HT1080 (cell line): ENCODE measurements at regions not wholly inside any gene's neighbourhood (a gene's known extent, or its start where the extent isn't known, plus 50 kb on each side); places are given as distances from the start of the nearest gene placed in this dataset.

Source experiments
- DNase-seq: peaks from one replicate; pipeline ENCODE4 v3.0.0-alpha.2; 2015; ENCODE audit warnings: low read depth

DNA sequence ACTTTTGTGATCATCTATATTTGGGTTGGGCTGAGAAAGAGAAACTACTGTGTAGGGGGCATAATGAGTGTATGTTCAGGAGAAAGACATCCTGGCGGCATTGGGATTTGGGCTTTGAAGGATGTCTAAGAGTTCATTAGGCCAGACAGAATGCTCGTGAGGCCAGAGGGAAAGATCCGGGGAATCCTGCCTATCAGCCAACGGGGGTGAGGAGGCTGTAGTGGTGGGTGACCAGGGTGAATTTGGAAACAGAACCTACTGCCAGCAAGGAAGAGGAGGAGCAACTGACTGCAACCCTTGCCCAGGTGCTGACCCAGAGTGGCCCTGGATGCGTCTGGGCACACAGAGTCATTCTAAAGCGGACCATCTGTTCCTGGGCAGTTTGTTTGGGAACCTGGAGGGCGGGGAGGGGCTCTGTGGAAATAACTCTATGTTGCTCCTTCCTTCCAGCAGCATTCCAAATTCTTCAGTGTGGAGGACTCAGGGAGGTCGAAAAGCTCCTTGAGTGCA, 56.9 kb upstream of the ECE1 start:
- no peak for DNase-seq

- no peak for DNase-seq
Observed at GRCh38 chr1:21346365-21347071, 56.3 kb upstream of the ECE1 start.

GRCh38 chr1:21344750-21345443, 54.6 kb upstream of the ECE1 start:
- no peak for DNase-seq

DNA sequence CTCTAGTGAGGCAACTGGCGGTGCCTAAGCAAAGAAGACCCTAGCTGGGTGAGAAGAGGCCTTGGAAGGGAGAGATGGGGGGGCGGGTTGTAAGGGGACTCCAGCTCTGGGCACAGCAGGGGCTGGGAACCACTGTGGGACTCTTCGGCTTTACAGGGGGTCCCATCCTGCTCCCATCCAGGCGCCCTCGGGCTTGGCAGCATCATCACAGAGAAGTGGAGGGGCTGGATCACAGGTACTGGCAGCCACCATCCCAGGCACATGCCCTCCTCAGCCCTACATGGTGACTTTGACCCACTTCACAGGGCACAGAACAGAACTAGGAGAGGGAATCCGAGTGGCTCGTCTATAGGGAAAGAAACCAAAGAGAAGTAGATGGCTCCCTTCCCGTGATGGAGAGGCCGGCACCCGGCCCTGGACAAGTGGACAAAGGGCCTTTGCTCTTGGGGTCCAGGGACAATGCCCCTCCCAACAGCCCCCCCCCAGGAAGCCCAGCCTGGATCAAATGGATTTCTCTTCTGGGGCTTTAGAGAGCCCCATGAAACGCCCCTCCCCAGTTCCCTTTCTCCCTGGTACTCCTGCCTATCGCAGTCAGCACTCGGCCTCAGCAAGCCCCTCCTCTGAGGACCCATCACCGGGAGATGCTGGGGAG, 54.0 kb upstream of the ECE1 start:
- no peak for DNase-seq

DNA sequence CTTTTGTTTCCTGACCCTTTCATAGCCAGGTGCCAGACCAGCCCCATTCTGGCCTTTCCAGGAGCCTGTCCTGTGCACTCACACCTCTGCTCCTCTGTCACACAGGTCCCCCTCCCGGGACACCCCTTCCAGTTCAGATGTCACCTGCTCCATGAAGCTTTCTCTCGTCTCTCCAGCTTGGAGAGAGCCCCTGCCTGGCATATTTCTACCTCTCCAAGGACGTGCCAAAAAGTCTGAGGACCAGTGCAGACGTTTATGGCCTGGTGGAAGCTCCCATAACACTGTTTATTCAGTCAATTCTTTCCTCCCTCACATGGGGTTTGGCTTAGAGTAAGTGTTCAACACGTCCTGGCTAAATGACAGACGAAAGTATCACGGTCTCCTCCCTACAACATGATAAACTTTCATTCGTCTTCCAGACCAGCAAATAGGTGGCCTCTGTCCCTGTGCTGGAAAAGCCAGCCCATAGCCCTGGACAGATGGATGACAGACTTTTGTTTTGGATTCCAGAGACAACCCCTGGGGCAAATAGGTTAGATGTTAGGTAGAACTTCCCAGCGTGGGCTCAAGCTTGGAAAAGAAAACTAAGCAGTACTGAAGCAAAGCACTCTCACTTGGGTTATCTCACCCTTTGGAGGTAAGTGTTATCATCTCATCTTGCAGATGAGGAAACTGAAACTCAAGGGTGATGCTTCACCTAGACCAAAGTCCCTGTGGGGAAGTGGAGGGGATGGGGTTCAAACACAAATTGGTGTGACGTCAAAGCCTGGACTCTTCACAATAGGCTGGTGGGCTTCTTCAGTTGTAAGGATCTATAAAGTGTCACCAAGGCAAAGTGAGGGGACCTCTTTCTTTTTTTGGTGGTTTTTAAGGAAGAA, 52.9 kb upstream of the ECE1 start:
- no peak for DNase-seq

- no peak for DNase-seq
Observed at GRCh38 chr1:21341517-21342078, 51.3 kb upstream of the ECE1 start.

DNA sequence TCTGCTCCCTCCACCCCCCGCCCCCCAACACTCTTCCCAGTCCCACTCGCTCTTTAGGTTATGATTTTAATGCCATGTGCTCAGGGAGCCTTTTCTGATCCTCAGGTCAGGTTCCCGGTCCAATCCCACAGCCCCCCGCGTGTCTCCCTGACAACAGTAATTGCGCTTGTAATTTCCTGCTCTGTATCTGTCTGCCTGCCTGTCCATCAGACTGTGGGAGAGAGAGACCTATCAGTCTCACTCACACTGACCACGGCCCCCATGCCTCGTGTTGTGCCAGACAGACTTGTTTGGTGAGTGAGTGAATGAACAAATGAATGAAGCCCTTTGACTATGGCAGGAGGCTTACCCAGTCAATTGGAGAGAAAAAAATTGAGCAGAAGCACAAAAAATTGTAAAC, 50.8 kb upstream of the ECE1 start:
- DNase-seq = no peak

DNA sequence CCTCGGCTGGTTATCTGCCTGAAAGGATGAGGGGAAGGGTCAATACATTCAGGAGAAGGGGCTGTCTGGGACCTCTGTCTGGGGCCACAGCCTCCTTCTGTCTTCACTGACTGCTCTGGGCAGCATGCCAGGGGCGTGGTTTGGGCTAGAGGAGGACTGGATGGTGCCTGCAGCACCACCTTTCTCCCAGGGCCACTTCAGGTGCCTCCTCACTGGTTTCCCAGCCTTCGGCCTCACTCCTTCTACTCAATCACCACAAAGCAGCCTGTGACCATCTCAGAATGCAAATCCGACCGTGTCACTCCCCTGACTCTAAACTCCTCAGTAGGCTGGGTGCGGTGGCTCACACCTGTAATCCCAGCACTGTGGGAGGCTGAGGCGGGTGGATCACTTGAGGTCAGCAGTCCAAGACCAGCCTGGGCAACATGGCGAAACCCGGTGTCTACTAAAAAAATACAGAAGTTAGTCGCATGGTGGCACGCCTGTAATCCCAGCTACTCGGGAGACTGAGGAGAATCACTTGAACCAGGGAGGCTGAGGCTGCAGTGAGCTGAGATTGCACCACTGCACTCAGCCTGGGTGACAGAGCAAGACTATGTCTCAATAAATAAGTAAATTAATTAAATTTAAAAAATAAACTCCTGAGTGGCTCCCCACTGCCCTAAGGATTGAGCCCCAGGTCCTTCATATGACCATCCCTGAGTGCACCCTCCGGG, 50.1 kb upstream of the ECE1 start:
- DNase-seq = no peak
